GM12874 (cell line): ENCODE measurements at regions not wholly inside any gene's neighbourhood (a gene's known extent, or its start where the extent isn't known, plus 50 kb on each side); places are given as distances from the start of the nearest gene placed in this dataset.

Experiments
- TF ChIP-seq, protein P1 (sequence below): IDR thresholded peaks from 2 replicates; pipeline ENCODE4 v1.5.1; 2011; ENCODE audit warnings: low read depth, mild to moderate bottlenecking, control low read depth, low read length, moderate library complexity; ENCODE audit not compliant: insufficient read depth

GRCh38 chr13:31940076-31940475 lies 91.5 kb upstream of the FRY start:
- TF ChIP-seq, protein P1, sequence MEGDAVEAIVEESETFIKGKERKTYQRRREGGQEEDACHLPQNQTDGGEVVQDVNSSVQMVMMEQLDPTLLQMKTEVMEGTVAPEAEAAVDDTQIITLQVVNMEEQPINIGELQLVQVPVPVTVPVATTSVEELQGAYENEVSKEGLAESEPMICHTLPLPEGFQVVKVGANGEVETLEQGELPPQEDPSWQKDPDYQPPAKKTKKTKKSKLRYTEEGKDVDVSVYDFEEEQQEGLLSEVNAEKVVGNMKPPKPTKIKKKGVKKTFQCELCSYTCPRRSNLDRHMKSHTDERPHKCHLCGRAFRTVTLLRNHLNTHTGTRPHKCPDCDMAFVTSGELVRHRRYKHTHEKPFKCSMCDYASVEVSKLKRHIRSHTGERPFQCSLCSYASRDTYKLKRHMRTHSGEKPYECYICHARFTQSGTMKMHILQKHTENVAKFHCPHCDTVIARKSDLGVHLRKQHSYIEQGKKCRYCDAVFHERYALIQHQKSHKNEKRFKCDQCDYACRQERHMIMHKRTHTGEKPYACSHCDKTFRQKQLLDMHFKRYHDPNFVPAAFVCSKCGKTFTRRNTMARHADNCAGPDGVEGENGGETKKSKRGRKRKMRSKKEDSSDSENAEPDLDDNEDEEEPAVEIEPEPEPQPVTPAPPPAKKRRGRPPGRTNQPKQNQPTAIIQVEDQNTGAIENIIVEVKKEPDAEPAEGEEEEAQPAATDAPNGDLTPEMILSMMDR: no peak

DNA sequence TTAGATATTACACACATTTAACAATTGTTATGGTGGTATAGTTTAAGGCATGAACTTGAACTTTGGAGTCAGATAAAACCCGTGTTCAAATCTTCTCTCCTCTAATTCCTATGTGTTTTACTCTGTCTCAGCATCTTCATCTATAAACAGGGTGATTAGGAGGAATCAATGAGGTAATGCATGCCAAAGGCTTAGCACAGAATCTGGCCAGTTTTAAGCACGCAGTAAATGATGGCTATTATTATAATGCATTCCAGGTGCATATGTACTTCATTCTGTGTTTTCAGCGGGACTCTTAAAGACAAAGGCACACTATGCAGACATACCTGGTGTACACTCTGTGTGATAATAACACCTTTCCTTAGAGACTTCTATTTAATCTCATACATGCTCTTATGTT lies 88.0 kb upstream of the FRY start:
- TF ChIP-seq, protein P1: no peak

DNA sequence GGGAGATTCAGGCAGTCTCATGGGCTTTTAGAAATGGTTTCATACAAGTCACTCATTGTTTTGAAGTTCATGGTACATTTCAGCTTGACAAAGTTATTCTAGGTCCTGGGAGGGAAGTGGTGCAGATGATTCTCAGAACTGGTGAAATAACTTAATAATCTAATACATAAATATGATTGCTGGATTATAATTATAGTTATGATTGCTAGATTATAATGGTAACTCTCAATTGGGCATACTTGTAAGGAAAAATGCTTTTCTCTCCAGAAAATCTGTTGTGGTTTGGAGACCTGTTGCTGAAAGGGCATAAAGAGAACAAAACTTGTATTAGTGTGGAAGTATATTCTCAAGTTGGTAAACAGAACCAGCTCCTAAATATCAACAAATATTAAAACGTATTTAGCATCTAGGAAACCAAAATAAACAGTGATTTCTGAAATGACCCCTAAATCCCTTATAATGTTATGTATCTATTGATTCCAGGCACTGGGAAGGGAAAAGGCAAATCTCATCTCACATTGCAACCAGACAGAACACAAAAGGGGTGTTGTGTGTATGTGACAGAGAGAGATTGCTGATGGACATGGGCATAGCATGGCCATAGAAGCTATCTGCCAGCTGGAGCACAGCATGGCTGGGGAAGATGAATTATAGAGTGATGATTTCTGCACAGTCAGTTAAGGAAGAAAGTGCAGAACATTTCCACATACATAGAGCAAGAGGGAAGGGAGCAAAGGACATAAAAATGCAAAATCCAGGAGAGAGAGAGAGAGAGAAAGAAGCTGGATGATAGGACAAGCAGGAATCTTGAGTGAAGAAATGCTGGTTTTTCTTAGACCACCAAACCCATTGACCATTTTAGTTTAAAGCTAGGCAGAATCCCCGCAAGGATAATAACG lies 87.1 kb upstream of the FRY start:
- TF ChIP-seq, protein P1: no peak

GRCh38 chr13:31945202-31945961 lies 86.2 kb upstream of the FRY start:
- TF ChIP-seq, protein P1: no peak

- TF ChIP-seq, protein P1: no peak
Measured at GRCh38 chr13:31946091-31946770, 85.3 kb upstream of the FRY start.

GRCh38 chr13:31947105-31947504 lies 84.5 kb upstream of the FRY start:
- TF ChIP-seq, protein P1: no peak

- TF ChIP-seq, protein P1: no peak
Measured at GRCh38 chr13:31947506-31947905, 84.1 kb upstream of the FRY start.
